Activated naive CD4-positive, alpha-beta T cell treated with anti-CD3 and anti-CD28 coated beads for 36 hours (primary cell): ENCODE measurements at regions not wholly inside any gene's neighbourhood (a gene's known extent, or its start where the extent isn't known, plus 50 kb on each side); places are given as distances from the start of the nearest gene placed in this dataset.
A peak's percentile ranks its signal among the peaks of the same experiment; 100 is the strongest.

Source experiments
- CTCF ChIA-PET: fragments of 350-600 bp; sonication (Branson Sonifier 250); formaldehyde crosslinking; loops from one replicate; lab custom pipeline; 2021; ENCODE audit warnings: antibody characterized with exemption; lab: Charles Lee
- DNase-seq: peaks from one replicate; pipeline ENCODE4 v3.0.0-alpha.2; 2020
- H3K27ac Mint-ChIP-seq: one replicate; pipeline ENCODE4 v1.8.0; 2021; ENCODE audit warnings: mild to moderate bottlenecking, mixed read lengths
- H3K27me3 Mint-ChIP-seq: one replicate; pipeline ENCODE4 v1.8.0; 2021; ENCODE audit warnings: low read depth, mixed read lengths
- H3K36me3 Mint-ChIP-seq: one replicate; pipeline ENCODE4 v1.8.0; 2021; ENCODE audit warnings: low read depth, mixed read lengths
- H3K4me1 Mint-ChIP-seq: one replicate; pipeline ENCODE4 v1.8.0; 2021; ENCODE audit warnings: low read depth, mixed read lengths
- H3K4me3 Mint-ChIP-seq: one replicate; pipeline ENCODE4 v1.8.0; 2021; ENCODE audit warnings: mild to moderate bottlenecking, moderate library complexity, mixed read lengths
- H3K9me3 Mint-ChIP-seq: one replicate; pipeline ENCODE4 v1.8.0; 2021; ENCODE audit warnings: mixed read lengths
- intact Hi-C: fragments of 100-400 bp; cut with micrococcal nuclease; formaldehyde crosslinking; loops from one replicate; pipeline ENCODE4 v1.15.1; 2023

- Mint-ChIP-seq H3K9me3 (peaks cover 3% of the 10 kb centered on the region), H3K27me3 (no peaks in the 10 kb centered on the region), H3K27ac (peak overlapping the region; percentile 42), H3K36me3 (peaks cover 7% of the 10 kb centered on the region), H3K4me3 (peak overlapping the region; percentile 13), H3K4me1 (peaks cover 81% of the 10 kb centered on the region)
- intact Hi-C loops, result loop anchor here (5.0 kb wide), 1 partner anchor 243 kb away; no protein-coding TSS in a partner anchor
- no peak for DNase-seq
- CTCF ChIA-PET, result interaction anchor here (1.2 kb wide), 1 partner anchor 9 kb away, joined by 3 read pairs; no protein-coding TSS in a partner anchor
Observed at GRCh38 chr9:515665-516064, 301.0 kb downstream of the DOCK8 start.

- peak overlapping the region; percentile 69 for H3K4me3 Mint-ChIP-seq
Observed at GRCh38 chr9:517993-518392, 303.3 kb downstream of the DOCK8 start.

GRCh38 chr9:518540-518939 lies 303.9 kb downstream of the DOCK8 start:
- Mint-ChIP-seq H3K36me3 (peaks cover 3% of the 10 kb centered on the region), H3K4me1 (peaks cover 81% of the 10 kb centered on the region), H3K9me3 (peaks cover 3% of the 10 kb centered on the region), H3K27me3 (no peaks in the 10 kb centered on the region), H3K4me3 (peak overlapping the region; percentile 69), H3K27ac (peak overlapping the region; percentile 73)
- CTCF ChIA-PET, result no interaction called here
- DNase-seq, result peak; percentile 30
- intact Hi-C loops, result loop anchor here (1.0 to 5.0 kb wide), 2 partner anchors 14 to 246 kb away; partner anchors contain the start of gene KANK1

More at GRCh38 chr9:517993-518392, 303.3 kb downstream of the DOCK8 start:
- DNase-seq, result no peak
- intact Hi-C loops, result loop anchor here (1.0 to 5.0 kb wide), 2 partner anchors 14 to 246 kb away; partner anchors contain the start of gene KANK1
- H3K9me3 Mint-ChIP-seq, result peaks cover 3% of the 10 kb centered on the region
- peaks cover 78% of the 10 kb centered on the region for H3K4me1 Mint-ChIP-seq
- CTCF ChIA-PET, result no interaction called here
- peaks cover 3% of the 10 kb centered on the region for H3K36me3 Mint-ChIP-seq
- no peaks in the 10 kb centered on the region for H3K27me3 Mint-ChIP-seq
- peak overlapping the region; percentile 73 for H3K27ac Mint-ChIP-seq

GRCh38 chr9:519579-519978 lies 304.9 kb downstream of the DOCK8 start:
- no peak for DNase-seq
- CTCF ChIA-PET, result no interaction called here
- H3K27ac Mint-ChIP-seq, result peak overlapping the region; percentile 19
- H3K27me3 Mint-ChIP-seq, result no peaks in the 10 kb centered on the region
- no peak overlapping the region for H3K4me3 Mint-ChIP-seq
- H3K36me3 Mint-ChIP-seq, result no peaks in the 10 kb centered on the region
- H3K4me1 Mint-ChIP-seq, result peaks cover 80% of the 10 kb centered on the region
- intact Hi-C loops, result loop anchor here (5.0 kb wide), 1 partner anchor 247 kb away; no protein-coding TSS in a partner anchor
- H3K9me3 Mint-ChIP-seq, result no peaks in the 10 kb centered on the region

GRCh38 chr9:520302-520701 lies 305.6 kb downstream of the DOCK8 start:
- intact Hi-C loops, result no loop called here
- CTCF ChIA-PET, result no interaction called here
- H3K27ac Mint-ChIP-seq, result no peak overlapping the region
- DNase-seq, result no peak
- no peaks in the 10 kb centered on the region for H3K9me3 Mint-ChIP-seq
- H3K4me1 Mint-ChIP-seq, result peaks cover 75% of the 10 kb centered on the region
- H3K36me3 Mint-ChIP-seq, result no peaks in the 10 kb centered on the region
- H3K27me3 Mint-ChIP-seq, result no peaks in the 10 kb centered on the region
- H3K4me3 Mint-ChIP-seq, result no peak overlapping the region

GRCh38 chr9:522190-522589 lies 307.5 kb downstream of the DOCK8 start:
- peaks cover 61% of the 10 kb centered on the region for H3K4me1 Mint-ChIP-seq
- H3K27me3 Mint-ChIP-seq, result no peaks in the 10 kb centered on the region
- no peak for DNase-seq
- H3K9me3 Mint-ChIP-seq, result no peaks in the 10 kb centered on the region
- CTCF ChIA-PET, result interaction anchor here (1.0 kb wide), 1 partner anchor 31 kb away, joined by 3 read pairs; no protein-coding TSS in a partner anchor
- no peaks in the 10 kb centered on the region for H3K36me3 Mint-ChIP-seq
- H3K4me3 Mint-ChIP-seq, result no peak overlapping the region
- intact Hi-C loops, result no loop called here
- H3K27ac Mint-ChIP-seq, result no peak overlapping the region

GRCh38 chr9:522658-523057 lies 308.0 kb downstream of the DOCK8 start:
- intact Hi-C loops, result no loop called here
- no peak for DNase-seq
- Mint-ChIP-seq H3K27me3 (no peaks in the 10 kb centered on the region), H3K36me3 (no peaks in the 10 kb centered on the region), H3K4me3 (no peak overlapping the region), H3K9me3 (no peaks in the 10 kb centered on the region), H3K27ac (no peak overlapping the region), H3K4me1 (peaks cover 60% of the 10 kb centered on the region)
- CTCF ChIA-PET, result no interaction called here

- peaks cover 52% of the 10 kb centered on the region for H3K4me1 Mint-ChIP-seq
- no peaks in the 10 kb centered on the region for H3K36me3 Mint-ChIP-seq
- intact Hi-C loops, result no loop called here
- no peak overlapping the region for H3K27ac Mint-ChIP-seq
- no peak for DNase-seq
- no peaks in the 10 kb centered on the region for H3K27me3 Mint-ChIP-seq
- CTCF ChIA-PET, result no interaction called here
- H3K4me3 Mint-ChIP-seq, result no peak overlapping the region
- H3K9me3 Mint-ChIP-seq, result no peaks in the 10 kb centered on the region
Observed at GRCh38 chr9:523444-523843, 308.8 kb downstream of the DOCK8 start.

- CTCF ChIA-PET, result no interaction called here
Observed at GRCh38 chr9:524008-524407, 309.3 kb downstream of the DOCK8 start.

GRCh38 chr9:526904-527591 lies 312.4 kb downstream of the DOCK8 start:
- no peak overlapping the region for H3K27ac Mint-ChIP-seq
- H3K4me3 Mint-ChIP-seq, result no peak overlapping the region
- H3K4me1 Mint-ChIP-seq, result peaks cover 39% of the 10 kb centered on the region
- intact Hi-C loops, result no loop called here
- H3K27me3 Mint-ChIP-seq, result no peaks in the 10 kb centered on the region
- no peaks in the 10 kb centered on the region for H3K9me3 Mint-ChIP-seq
- no peaks in the 10 kb centered on the region for H3K36me3 Mint-ChIP-seq
- CTCF ChIA-PET, result no interaction called here
- no peak for DNase-seq

More at GRCh38 chr9:524008-524407, 309.3 kb downstream of the DOCK8 start:
- no peak for DNase-seq
- peaks cover 46% of the 10 kb centered on the region for H3K4me1 Mint-ChIP-seq
- intact Hi-C loops, result no loop called here
- H3K9me3 Mint-ChIP-seq, result no peaks in the 10 kb centered on the region
- no peak overlapping the region for H3K4me3 Mint-ChIP-seq
- H3K27ac Mint-ChIP-seq, result no peak overlapping the region
- no peaks in the 10 kb centered on the region for H3K27me3 Mint-ChIP-seq
- no peaks in the 10 kb centered on the region for H3K36me3 Mint-ChIP-seq

- CTCF ChIA-PET, result no interaction called here
- no peak overlapping the region for H3K27ac Mint-ChIP-seq
- H3K9me3 Mint-ChIP-seq, result no peaks in the 10 kb centered on the region
- no peak overlapping the region for H3K4me3 Mint-ChIP-seq
- H3K27me3 Mint-ChIP-seq, result no peaks in the 10 kb centered on the region
- no peak for DNase-seq
- H3K4me1 Mint-ChIP-seq, result peaks cover 40% of the 10 kb centered on the region
- intact Hi-C loops, result no loop called here
- H3K36me3 Mint-ChIP-seq, result no peaks in the 10 kb centered on the region
Observed at GRCh38 chr9:529731-530130, 311.8 kb upstream of the DMRT1 start.

GRCh38 chr9:530681-531080 lies 310.8 kb upstream of the DMRT1 start:
- Mint-ChIP-seq H3K9me3 (no peaks in the 10 kb centered on the region), H3K4me3 (no peak overlapping the region), H3K36me3 (no peaks in the 10 kb centered on the region), H3K27me3 (no peaks in the 10 kb centered on the region), H3K27ac (no peak overlapping the region), H3K4me1 (peaks cover 49% of the 10 kb centered on the region)
- peak; percentile 34 for DNase-seq
- CTCF ChIA-PET, result interaction anchor here (0.6 kb wide), 1 partner anchor 48 kb away, joined by 3 read pairs; no protein-coding TSS in a partner anchor
- intact Hi-C loops, result no loop called here

- no peak overlapping the region for H3K4me3 Mint-ChIP-seq
- H3K4me1 Mint-ChIP-seq, result peaks cover 59% of the 10 kb centered on the region
- CTCF ChIA-PET, result interaction anchor here (0.6 kb wide), 1 partner anchor 1074 kb away, joined by 3 read pairs; no protein-coding TSS in a partner anchor
- H3K9me3 Mint-ChIP-seq, result no peaks in the 10 kb centered on the region
- no peak for DNase-seq
- H3K36me3 Mint-ChIP-seq, result no peaks in the 10 kb centered on the region
- H3K27me3 Mint-ChIP-seq, result no peaks in the 10 kb centered on the region
- H3K27ac Mint-ChIP-seq, result no peak overlapping the region
- intact Hi-C loops, result no loop called here
Observed at GRCh38 chr9:532707-533106, 308.8 kb upstream of the DMRT1 start.
